Osteocyte (in vitro differentiated cells): ENCODE measurements at regions not wholly inside any gene's neighbourhood (a gene's known extent, or its start where the extent isn't known, plus 50 kb on each side); places are given as distances from the start of the nearest gene placed in this dataset.

Experiments used
- DNase-seq: peaks from one replicate; pipeline ENCODE4 v3.0.0; 2021; ENCODE audit warnings: mixed read lengths; ENCODE audit not compliant: unreplicated experiment; ENCODE audit errors: extremely low spot score
- H3K27ac Mint-ChIP-seq: one replicate; pipeline ENCODE4 v1.8.0; 2021; ENCODE audit warnings: mild to moderate bottlenecking, mixed read lengths; ENCODE audit not compliant: unreplicated experiment
- H3K27me3 Mint-ChIP-seq: one replicate; pipeline ENCODE4 v1.8.0; 2021; ENCODE audit warnings: mixed read lengths; ENCODE audit not compliant: unreplicated experiment
- H3K36me3 Mint-ChIP-seq: one replicate; pipeline ENCODE4 v1.8.0; 2021; ENCODE audit warnings: mixed read lengths; ENCODE audit not compliant: unreplicated experiment
- H3K4me1 Mint-ChIP-seq: one replicate; pipeline ENCODE4 v1.8.0; 2021; ENCODE audit warnings: mixed read lengths; ENCODE audit not compliant: unreplicated experiment
- H3K4me3 Mint-ChIP-seq: one replicate; pipeline ENCODE4 v1.8.0; 2021; ENCODE audit warnings: mild to moderate bottlenecking, moderate library complexity, mixed read lengths; ENCODE audit not compliant: unreplicated experiment
- H3K9me3 Mint-ChIP-seq: one replicate; pipeline ENCODE4 v1.8.0; 2021; ENCODE audit warnings: mixed read lengths; ENCODE audit not compliant: unreplicated experiment
- TF ChIP-seq, protein P1 (sequence below): fragments of 200-600 bp; sonication (generic); IDR thresholded peaks from 2 replicates; pipeline ENCODE4 v1.5.0; 2021; ENCODE audit warnings: antibody characterized with exemption, mild to moderate bottlenecking, moderate library complexity

DNA sequence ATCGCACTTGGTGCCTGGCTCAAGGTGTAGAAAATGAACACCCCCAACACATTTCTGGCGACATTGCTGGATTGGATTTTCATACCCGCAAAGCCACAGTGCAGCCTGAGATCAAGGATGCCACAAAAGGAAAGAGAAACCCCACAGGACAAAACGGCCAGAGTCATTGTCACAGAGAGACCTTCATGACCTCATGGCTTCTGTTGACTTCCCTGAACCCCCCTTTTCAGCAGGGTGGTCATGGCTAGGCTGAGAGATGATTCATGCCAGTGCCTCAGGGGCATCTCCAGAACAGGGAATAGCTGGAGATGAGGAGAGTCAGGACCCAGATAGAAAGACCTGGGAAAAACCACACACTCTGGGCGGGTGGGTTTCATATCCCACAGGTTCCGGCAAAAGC lies 122.0 kb downstream of the C16orf95 start:
- TF ChIP-seq, protein P1, sequence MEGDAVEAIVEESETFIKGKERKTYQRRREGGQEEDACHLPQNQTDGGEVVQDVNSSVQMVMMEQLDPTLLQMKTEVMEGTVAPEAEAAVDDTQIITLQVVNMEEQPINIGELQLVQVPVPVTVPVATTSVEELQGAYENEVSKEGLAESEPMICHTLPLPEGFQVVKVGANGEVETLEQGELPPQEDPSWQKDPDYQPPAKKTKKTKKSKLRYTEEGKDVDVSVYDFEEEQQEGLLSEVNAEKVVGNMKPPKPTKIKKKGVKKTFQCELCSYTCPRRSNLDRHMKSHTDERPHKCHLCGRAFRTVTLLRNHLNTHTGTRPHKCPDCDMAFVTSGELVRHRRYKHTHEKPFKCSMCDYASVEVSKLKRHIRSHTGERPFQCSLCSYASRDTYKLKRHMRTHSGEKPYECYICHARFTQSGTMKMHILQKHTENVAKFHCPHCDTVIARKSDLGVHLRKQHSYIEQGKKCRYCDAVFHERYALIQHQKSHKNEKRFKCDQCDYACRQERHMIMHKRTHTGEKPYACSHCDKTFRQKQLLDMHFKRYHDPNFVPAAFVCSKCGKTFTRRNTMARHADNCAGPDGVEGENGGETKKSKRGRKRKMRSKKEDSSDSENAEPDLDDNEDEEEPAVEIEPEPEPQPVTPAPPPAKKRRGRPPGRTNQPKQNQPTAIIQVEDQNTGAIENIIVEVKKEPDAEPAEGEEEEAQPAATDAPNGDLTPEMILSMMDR = no peak
- no peaks in the 10 kb centered on the region for H3K27me3 Mint-ChIP-seq
- no peak for DNase-seq
- no peaks in the 10 kb centered on the region for H3K9me3 Mint-ChIP-seq
- no peak overlapping the region for H3K27ac Mint-ChIP-seq
- H3K36me3 Mint-ChIP-seq = peaks cover 3% of the 10 kb centered on the region
- H3K4me3 Mint-ChIP-seq = no peak overlapping the region
- peaks cover 51% of the 10 kb centered on the region for H3K4me1 Mint-ChIP-seq

DNA sequence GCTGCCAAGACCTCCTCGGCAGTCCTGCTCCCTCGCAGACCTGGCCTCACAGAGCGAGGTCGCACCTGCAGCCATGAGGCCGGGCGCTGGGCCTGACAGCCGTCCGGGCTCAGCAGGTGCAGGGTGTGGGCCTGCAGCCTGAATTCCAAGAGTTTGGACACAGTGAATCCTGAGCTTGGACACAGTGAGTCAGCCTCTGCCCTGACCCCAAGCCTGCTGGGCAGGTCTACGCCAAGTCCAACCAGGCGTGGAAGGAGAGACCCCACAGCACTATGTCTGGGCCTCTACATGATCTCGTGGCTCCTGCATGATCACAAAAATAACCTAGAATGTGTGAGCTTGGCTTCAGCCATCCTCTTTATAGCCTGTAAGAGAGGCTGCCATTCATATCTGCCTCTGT lies 121.0 kb downstream of the C16orf95 start:
- H3K27me3 Mint-ChIP-seq = no peaks in the 10 kb centered on the region

DNA sequence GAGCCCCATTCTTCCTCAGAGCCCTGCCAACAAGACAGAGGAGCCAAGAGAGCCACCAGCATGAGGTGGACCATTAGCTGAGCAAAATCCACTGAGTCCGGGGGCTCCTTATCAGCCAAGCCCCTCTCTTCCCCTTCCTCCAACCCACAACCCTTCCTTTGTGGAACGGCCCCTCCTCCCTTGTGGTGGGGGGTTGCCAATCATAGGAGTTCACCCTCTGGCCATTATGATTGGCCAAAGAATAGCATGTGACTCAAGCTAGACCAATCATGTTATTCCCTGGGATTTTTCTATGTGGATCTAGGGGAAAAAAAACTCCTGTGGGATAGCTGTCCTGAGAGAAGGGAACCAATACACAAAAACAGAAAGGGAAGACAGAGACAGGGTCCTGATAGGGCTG lies 120.5 kb downstream of the C16orf95 start:
- TF ChIP-seq, protein P1 = no peak
- DNase-seq = no peak
- Mint-ChIP-seq H3K36me3 (no peaks in the 10 kb centered on the region), H3K9me3 (no peaks in the 10 kb centered on the region), H3K27me3 (no peaks in the 10 kb centered on the region), H3K4me1 (peaks cover 65% of the 10 kb centered on the region), H3K4me3 (no peak overlapping the region), H3K27ac (no peak overlapping the region)

More for the DNA sequence above, 121.0 kb downstream of the C16orf95 start:
- Mint-ChIP-seq H3K36me3 (no peaks in the 10 kb centered on the region), H3K27ac (no peak overlapping the region), H3K4me1 (peaks cover 62% of the 10 kb centered on the region), H3K9me3 (no peaks in the 10 kb centered on the region), H3K4me3 (no peak overlapping the region)
- TF ChIP-seq, protein P1 = no peak
- no peak for DNase-seq

DNA sequence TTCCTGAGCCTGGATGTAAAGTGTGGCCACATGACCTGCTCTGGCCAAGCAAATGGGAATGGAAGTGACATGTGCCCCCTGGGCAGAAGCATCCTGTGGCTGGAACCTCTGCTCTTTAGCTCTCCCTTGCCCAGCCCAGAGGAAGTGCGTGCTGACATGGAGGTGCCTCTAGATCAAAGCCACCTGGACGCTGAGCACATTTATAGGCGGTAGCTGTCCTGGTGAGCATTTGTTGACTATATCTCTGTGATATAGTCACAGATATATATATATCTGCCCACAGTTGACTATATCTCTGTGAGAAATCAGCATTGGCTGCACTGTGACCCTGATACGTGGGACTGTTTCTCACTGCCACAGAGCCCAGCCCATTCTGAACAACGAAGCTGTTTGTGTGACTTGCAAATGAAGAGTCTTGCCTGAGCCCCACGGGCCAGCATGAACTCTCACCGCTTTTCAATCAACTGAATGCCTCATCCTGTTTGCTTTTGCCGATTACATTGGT lies 118.8 kb downstream of the C16orf95 start:
- Mint-ChIP-seq H3K4me1 (peaks cover 73% of the 10 kb centered on the region), H3K9me3 (no peaks in the 10 kb centered on the region)

DNA sequence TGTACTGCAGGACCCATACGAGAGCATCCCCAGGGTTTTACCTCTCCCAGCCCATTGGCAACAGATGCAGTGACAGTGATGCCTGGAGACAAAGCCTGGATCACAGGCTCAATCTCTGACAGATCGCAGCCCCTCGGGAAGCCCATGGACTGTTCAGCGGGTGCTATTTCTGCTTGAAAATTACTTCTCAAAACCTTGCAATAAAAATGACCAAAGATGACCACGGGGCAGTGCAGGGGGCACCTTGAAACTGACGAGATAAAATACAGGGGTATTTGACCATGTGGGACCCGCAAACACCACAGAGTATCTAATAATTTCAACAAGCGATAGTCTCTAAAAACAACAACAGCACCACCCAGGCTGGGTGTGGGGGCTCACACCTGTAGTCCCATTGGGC lies 118.3 kb downstream of the C16orf95 start:
- H3K36me3 Mint-ChIP-seq = no peaks in the 10 kb centered on the region
- peaks cover 74% of the 10 kb centered on the region for H3K4me1 Mint-ChIP-seq
- H3K4me3 Mint-ChIP-seq = no peak overlapping the region
- H3K9me3 Mint-ChIP-seq = no peaks in the 10 kb centered on the region
- DNase-seq = no peak
- H3K27me3 Mint-ChIP-seq = no peaks in the 10 kb centered on the region
- no peak overlapping the region for H3K27ac Mint-ChIP-seq
- TF ChIP-seq, protein P1 = no peak

More for the DNA sequence above, 118.8 kb downstream of the C16orf95 start:
- H3K27me3 Mint-ChIP-seq = no peaks in the 10 kb centered on the region
- no peak for DNase-seq
- peak overlapping the region; percentile 44 for H3K27ac Mint-ChIP-seq
- TF ChIP-seq, protein P1 = no peak
- H3K36me3 Mint-ChIP-seq = no peaks in the 10 kb centered on the region
- no peak overlapping the region for H3K4me3 Mint-ChIP-seq
